ENCODE measurements at regions not wholly inside any gene's neighbourhood (a gene's known extent, or its start where the extent isn't known, plus 50 kb on each side); places are given as distances from the start of the nearest gene placed in this dataset.
"Not testable (repeated sequence)": the region's sequence is repeated elsewhere in the genome, so short reads cannot be mapped to it uniquely, and the experiment has no call there.

- Histone ChIP-seq H3K4me1 (no peaks in the 10 kb centered on the region), H3K9me3 (no peaks in the 10 kb centered on the region), H3K36me3 (no peaks in the 10 kb centered on the region), H3K27ac (no peak overlapping the region), H3K27me3 (no peaks in the 10 kb centered on the region), H3K4me3 (no peak overlapping the region), H3K9ac (ENCODE audit: low read depth in 2 of 2, low read length in 2 of 2) (no peak overlapping the region)
- no peak for TF ChIP-seq CTCF (IDR thresholded peaks at IDR 0.05)
- no peak for DNase-seq
- intact Hi-C loops (cut with DNase I) = no loop called here
Observed at GRCh38 chr10:108037061-108037460, 872.6 kb upstream of the SORCS1 start.

GRCh38 chr10:108036265-108036664 lies 871.8 kb upstream of the SORCS1 start:
- no peaks in the 10 kb centered on the region for H3K9me3 ChIP-seq
- no peak overlapping the region for H3K27ac ChIP-seq
- intact Hi-C loops (cut with DNase I) = no loop called here
- no peaks in the 10 kb centered on the region for H3K27me3 ChIP-seq
- H3K4me1 ChIP-seq = no peaks in the 10 kb centered on the region
- no peaks in the 10 kb centered on the region for H3K36me3 ChIP-seq
- no peak overlapping the region for H3K9ac ChIP-seq (ENCODE audit: low read depth in 2 of 2, low read length in 2 of 2)
- H3K4me3 ChIP-seq = no peak overlapping the region
- DNase-seq = no peak
- TF ChIP-seq CTCF (IDR thresholded peaks at IDR 0.05) = no peak

GRCh38 chr10:108034829-108035228 lies 870.3 kb upstream of the SORCS1 start:
- no peaks in the 10 kb centered on the region for H3K36me3 ChIP-seq
- H3K27me3 ChIP-seq = no peaks in the 10 kb centered on the region
- H3K9ac ChIP-seq (ENCODE audit: low read depth in 2 of 2, low read length in 2 of 2) = no peak overlapping the region
- no peak for DNase-seq
- intact Hi-C loops (cut with DNase I) = no loop called here
- H3K27ac ChIP-seq = no peak overlapping the region
- no peak for TF ChIP-seq CTCF (IDR thresholded peaks at IDR 0.05)
- no peaks in the 10 kb centered on the region for H3K4me1 ChIP-seq
- H3K9me3 ChIP-seq = no peaks in the 10 kb centered on the region
- no peak overlapping the region for H3K4me3 ChIP-seq

- H3K36me3 ChIP-seq; intact Hi-C loops (cut with DNase I); H3K9ac ChIP-seq (ENCODE audit: low read depth in 2 of 2, low read length in 2 of 2); H3K27ac ChIP-seq; H3K4me3 ChIP-seq; H3K9me3 ChIP-seq; H3K27me3 ChIP-seq; H3K4me1 ChIP-seq: not testable (repeated sequence)
- peak; percentile 24 for DNase-seq
Observed at GRCh38 chr10:108033518-108033917, 869.0 kb upstream of the SORCS1 start.

GRCh38 chr10:108031505-108031904 lies 867.0 kb upstream of the SORCS1 start:
- no peaks in the 10 kb centered on the region for H3K36me3 ChIP-seq
- no peak overlapping the region for H3K9ac ChIP-seq (ENCODE audit: low read depth in 2 of 2, low read length in 2 of 2)
- H3K4me1 ChIP-seq = no peaks in the 10 kb centered on the region
- no peaks in the 10 kb centered on the region for H3K27me3 ChIP-seq
- no peak overlapping the region for H3K4me3 ChIP-seq
- no peak for TF ChIP-seq CTCF (IDR thresholded peaks at IDR 0.05)
- no peak overlapping the region for H3K27ac ChIP-seq
- intact Hi-C loops (cut with DNase I) = no loop called here
- no peaks in the 10 kb centered on the region for H3K9me3 ChIP-seq
- DNase-seq = no peak

- no peak for TF ChIP-seq CTCF (IDR thresholded peaks at IDR 0.05)
- Histone ChIP-seq H3K27me3 (no peaks in the 10 kb centered on the region), H3K36me3 (no peaks in the 10 kb centered on the region), H3K9ac (ENCODE audit: low read depth in 2 of 2, low read length in 2 of 2) (no peak overlapping the region), H3K4me3 (no peak overlapping the region), H3K27ac (no peak overlapping the region), H3K4me1 (no peaks in the 10 kb centered on the region), H3K9me3 (no peaks in the 10 kb centered on the region)
- intact Hi-C loops (cut with DNase I) = no loop called here
- no peak for DNase-seq
Observed at GRCh38 chr10:108014902-108015177, 850.3 kb upstream of the SORCS1 start.

All from colonic mucosa (tissue), 4 donors.